Sigmoid colon (tissue), 6 donors: ENCODE measurements at regions not wholly inside any gene's neighbourhood (a gene's known extent, or its start where the extent isn't known, plus 50 kb on each side); places are given as distances from the start of the nearest gene placed in this dataset.

Experiments
- DNase-seq: peaks from one replicate; pipeline ENCODE4 v3.0.0-alpha.2; 2019
- H3K27ac ChIP-seq, 4 donors: fragments of 200-600 bp; sonication (generic); one replicate each; pipeline ENCODE4 v1.5.1; 2016 to 2019; ENCODE audit warnings: mild to moderate bottlenecking in 1 of 4
- H3K27me3 ChIP-seq, 3 donors: fragments of 200-600 bp; sonication (generic); one replicate each; pipeline ENCODE4 v1.5.1; 2019; ENCODE audit warnings: mild to moderate bottlenecking in 1 of 3
- H3K36me3 ChIP-seq, 4 donors: fragments of 200-600 bp; sonication (generic); one replicate each; pipeline ENCODE4 v1.5.1; 2016 to 2019
- H3K4me1 ChIP-seq, 4 donors: fragments of 200-600 bp; sonication (generic); one replicate each; pipeline ENCODE4 v1.5.1; 2017 to 2019
- H3K4me3 ChIP-seq, 4 donors: fragments of 200-600 bp; sonication (generic); one replicate each; pipeline ENCODE4 v1.5.1; 2017 to 2019; ENCODE audit warnings: mild to moderate bottlenecking in 2 of 4, moderate library complexity in 1 of 4
- H3K9me3 ChIP-seq, 4 donors: fragments of 200-600 bp in 3 of 4; sonication (generic) in 3 of 4; one replicate each; pipeline versions ENCODE4 v1.5.1 to v1.6.1; 2013 to 2019
- EP300 ChIP-seq, 4 donors: sonication (generic); formaldehyde crosslinking; IDR thresholded peaks; one replicate each; pipeline ENCODE4 v1.6.1; 2017; ENCODE audit warnings: antibody characterized with exemption in 4 of 4
- POLR2A ChIP-seq, 2 donors: fragments of 450-650 bp; IDR thresholded peaks; one replicate each; pipeline ENCODE4 v1.6.1; 2016; ENCODE audit warnings: antibody characterized with exemption in 2 of 2, mild to moderate bottlenecking in 2 of 2, moderate library complexity in 2 of 2
- POLR2AphosphoS5 ChIP-seq, 4 donors: sonication (generic); formaldehyde crosslinking; IDR thresholded peaks; one replicate each; pipeline ENCODE4 v1.6.1; 2017; ENCODE audit warnings: antibody characterized with exemption in 4 of 4
- WGBS, 2 donors: extraction: QIAGEN DNeasy Blood & Tissue Kit; methylation state at CpG; one replicate each; pipeline ENCODE4 v1.1.7; 2013; 5-methylcytosine and 5-hydroxymethylcytosine counted together
- intact Hi-C: fragments of 100-400 bp; cut with DNase I; formaldehyde crosslinking; loops from one replicate; pipeline ENCODE4 v1.15.1; 2023
- TF ChIP-seq, protein P1 (sequence below), 4 experiments: fragments of 450-650 bp in 3 of 4; fragments of 200-600 bp in 1 of 4; IDR thresholded peaks; one replicate each; pipeline ENCODE4 v1.5.1; 2016 to 2019; ENCODE audit warnings: antibody characterized with exemption in 4 of 4, mild to moderate bottlenecking in 3 of 4, moderate library complexity in 2 of 4
- donor health status: healthy with polysubstance abuse.
- donor health status: healthy.

DNA sequence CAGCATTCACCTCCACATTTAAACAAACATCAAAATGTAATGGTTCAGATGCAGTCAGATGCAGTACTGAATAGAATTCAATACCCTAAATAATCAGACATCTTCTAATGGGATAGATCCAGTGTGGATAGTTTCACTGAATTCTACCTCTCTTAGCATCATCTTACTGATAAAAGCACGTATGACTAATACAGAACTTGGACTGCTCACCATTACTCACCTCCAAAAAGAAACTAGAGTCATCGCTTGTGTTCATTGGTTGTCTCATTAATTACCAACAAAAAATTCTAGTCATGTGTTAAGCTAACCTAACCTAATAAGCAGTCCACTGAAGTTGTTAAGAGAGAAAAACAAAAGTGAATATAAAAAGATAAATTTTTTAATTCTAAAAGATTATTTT is 165.9 kb upstream of the IRAK1BP1 start:
- DNase-seq, result no peak
- H3K27ac ChIP-seq, result no peak overlapping the region
- H3K36me3 ChIP-seq, result no peaks in the 10 kb centered on the region
- intact Hi-C loops, result no loop called here
- no peaks in the 10 kb centered on the region for H3K9me3 ChIP-seq
- H3K27me3 ChIP-seq, result no peaks in the 10 kb centered on the region
- H3K4me1 ChIP-seq, result no peaks in the 10 kb centered on the region
- TF ChIP-seq POLR2AphosphoS5 (IDR thresholded peaks at IDR 0.05) (no peak), POLR2A (IDR thresholded peaks at IDR 0.05) (no peak), EP300 (IDR thresholded peaks at IDR 0.05) (no peak)
- TF ChIP-seq, protein P1, sequence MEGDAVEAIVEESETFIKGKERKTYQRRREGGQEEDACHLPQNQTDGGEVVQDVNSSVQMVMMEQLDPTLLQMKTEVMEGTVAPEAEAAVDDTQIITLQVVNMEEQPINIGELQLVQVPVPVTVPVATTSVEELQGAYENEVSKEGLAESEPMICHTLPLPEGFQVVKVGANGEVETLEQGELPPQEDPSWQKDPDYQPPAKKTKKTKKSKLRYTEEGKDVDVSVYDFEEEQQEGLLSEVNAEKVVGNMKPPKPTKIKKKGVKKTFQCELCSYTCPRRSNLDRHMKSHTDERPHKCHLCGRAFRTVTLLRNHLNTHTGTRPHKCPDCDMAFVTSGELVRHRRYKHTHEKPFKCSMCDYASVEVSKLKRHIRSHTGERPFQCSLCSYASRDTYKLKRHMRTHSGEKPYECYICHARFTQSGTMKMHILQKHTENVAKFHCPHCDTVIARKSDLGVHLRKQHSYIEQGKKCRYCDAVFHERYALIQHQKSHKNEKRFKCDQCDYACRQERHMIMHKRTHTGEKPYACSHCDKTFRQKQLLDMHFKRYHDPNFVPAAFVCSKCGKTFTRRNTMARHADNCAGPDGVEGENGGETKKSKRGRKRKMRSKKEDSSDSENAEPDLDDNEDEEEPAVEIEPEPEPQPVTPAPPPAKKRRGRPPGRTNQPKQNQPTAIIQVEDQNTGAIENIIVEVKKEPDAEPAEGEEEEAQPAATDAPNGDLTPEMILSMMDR (IDR thresholded peaks at IDR 0.05), result no peak
- WGBS, 2 donors, result 86 to 87% methylated on average over 2 of the region's 2 CpGs
- no peak overlapping the region for H3K4me3 ChIP-seq

DNA sequence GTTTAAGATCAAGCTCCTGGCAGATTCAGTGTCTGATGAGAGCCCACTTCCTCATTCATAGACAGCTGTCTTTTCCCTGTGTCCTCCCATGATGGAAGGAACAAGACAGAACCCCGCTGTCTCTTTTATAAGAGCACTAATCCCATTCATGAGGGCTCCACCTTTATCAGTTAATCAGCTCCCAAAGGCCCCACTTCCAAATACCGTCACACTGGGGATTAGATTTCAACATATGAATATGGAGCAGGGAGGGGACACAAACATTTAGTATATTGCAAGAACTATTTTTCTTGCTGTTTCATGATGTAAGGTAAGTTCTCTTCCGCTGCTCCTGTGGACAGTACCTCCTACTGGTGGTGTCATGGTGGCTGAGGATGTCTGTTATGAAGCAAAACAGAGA is 158.3 kb upstream of the IRAK1BP1 start:
- no peaks in the 10 kb centered on the region for H3K27me3 ChIP-seq
- no peaks in the 10 kb centered on the region for H3K9me3 ChIP-seq
- intact Hi-C loops, result no loop called here
- no peak overlapping the region for H3K27ac ChIP-seq
- H3K4me3 ChIP-seq, result no peak overlapping the region
- no peak for DNase-seq
- TF ChIP-seq, protein P1 (IDR thresholded peaks at IDR 0.05), result no peak
- no peak for TF ChIP-seq EP300 (IDR thresholded peaks at IDR 0.05)
- H3K4me1 ChIP-seq, result no peaks in the 10 kb centered on the region
- H3K36me3 ChIP-seq, result no peaks in the 10 kb centered on the region
- WGBS, 2 donors, result 89 to 94% methylated on average over 3 of the region's 3 CpGs

DNA sequence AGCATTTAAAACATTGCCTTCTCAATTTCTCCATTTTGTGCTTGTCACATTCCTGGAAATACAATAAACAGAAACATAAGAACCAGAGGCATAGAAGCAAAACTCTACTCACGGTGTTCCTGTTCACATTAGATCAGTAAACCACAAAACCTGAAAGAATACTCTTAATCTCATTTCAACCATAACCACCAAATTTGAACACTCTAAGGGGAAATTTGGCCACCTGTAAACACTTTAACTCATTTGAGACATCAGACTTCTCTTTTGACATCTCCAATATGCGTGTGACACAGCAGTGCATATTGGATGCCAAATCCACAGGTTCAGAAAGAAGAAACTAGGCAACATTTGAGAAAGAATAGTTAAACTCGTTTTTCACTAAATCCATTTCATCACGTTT is 153.8 kb upstream of the IRAK1BP1 start:
- no peak overlapping the region for H3K4me3 ChIP-seq
- no peak for TF ChIP-seq POLR2AphosphoS5 (IDR thresholded peaks at IDR 0.05)
- TF ChIP-seq, protein P1 (IDR thresholded peaks at IDR 0.05), result no peak
- TF ChIP-seq POLR2A (IDR thresholded peaks at IDR 0.05), result no peak
- TF ChIP-seq EP300 (IDR thresholded peaks at IDR 0.05), result no peak
- no peaks in the 10 kb centered on the region for H3K36me3 ChIP-seq
- no peaks in the 10 kb centered on the region for H3K4me1 ChIP-seq
- H3K27me3 ChIP-seq, result no peaks in the 10 kb centered on the region
- no peak for DNase-seq
- H3K9me3 ChIP-seq, result no peaks in the 10 kb centered on the region
- intact Hi-C loops, result no loop called here
- WGBS, 2 donors, result 78 to 89% methylated on average over 4 of the region's 4 CpGs
- H3K27ac ChIP-seq, result no peak overlapping the region

DNA sequence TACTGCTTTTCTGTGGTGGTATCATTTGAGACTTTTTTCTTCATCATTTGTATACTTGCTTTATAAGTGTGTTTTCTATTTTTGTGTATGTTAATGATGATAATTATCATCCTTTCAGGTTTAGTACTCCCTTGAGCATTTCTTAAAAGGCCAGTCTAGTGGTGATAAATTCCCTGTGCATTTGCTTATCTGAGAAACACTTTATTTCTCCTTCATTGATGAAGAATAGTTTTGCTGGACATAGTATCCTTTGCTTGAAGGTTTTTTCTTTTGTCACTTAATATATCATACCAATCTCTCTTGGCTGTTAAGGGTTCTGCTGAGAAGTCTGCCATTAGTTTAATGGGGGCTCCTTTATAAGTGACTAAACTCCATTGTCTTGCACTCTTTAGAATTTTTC is 123.2 kb upstream of the IRAK1BP1 start:
- TF ChIP-seq, protein P1 (IDR thresholded peaks at IDR 0.05), result no peak
- no peak for TF ChIP-seq POLR2A (IDR thresholded peaks at IDR 0.05)
- TF ChIP-seq POLR2AphosphoS5 (IDR thresholded peaks at IDR 0.05), result no peak
- no peak for TF ChIP-seq EP300 (IDR thresholded peaks at IDR 0.05)
- intact Hi-C loops, result no loop called here
- Histone ChIP-seq H3K4me3 (no peak overlapping the region), H3K4me1 (no peaks in the 10 kb centered on the region), H3K27ac (no peak overlapping the region), H3K27me3 (no peaks in the 10 kb centered on the region), H3K9me3 (peaks cover 0 to 3% (median 2%) of the 10 kb centered on the region in 4 donors), H3K36me3 (no peaks in the 10 kb centered on the region)
- no peak for DNase-seq

DNA sequence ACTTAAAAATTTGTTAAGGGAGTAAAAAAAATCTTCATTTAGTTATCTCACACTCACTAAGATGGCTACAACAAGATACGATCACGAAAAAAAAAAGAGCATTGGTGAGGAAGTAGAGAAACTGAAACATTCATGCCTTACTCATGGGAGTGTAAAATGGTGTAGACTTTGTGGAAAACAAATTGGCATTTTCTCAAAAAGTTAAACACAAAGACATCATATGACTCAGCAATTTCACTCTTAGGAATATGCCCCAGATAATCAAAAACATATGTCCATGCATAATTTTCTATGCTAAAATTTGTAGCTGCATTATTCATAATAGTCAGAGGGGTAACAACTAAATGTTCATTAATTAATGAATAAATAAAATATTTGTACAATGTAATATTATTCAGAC is 120.9 kb upstream of the IRAK1BP1 start:
- TF ChIP-seq POLR2AphosphoS5 (IDR thresholded peaks at IDR 0.05), result no peak
- TF ChIP-seq POLR2A (IDR thresholded peaks at IDR 0.05), result no peak
- TF ChIP-seq, protein P1 (IDR thresholded peaks at IDR 0.05), result no peak
- no peak for TF ChIP-seq EP300 (IDR thresholded peaks at IDR 0.05)
- intact Hi-C loops, result no loop called here

More for the DNA sequence above, 120.9 kb upstream of the IRAK1BP1 start:
- no peaks in the 10 kb centered on the region for H3K4me1 ChIP-seq
- WGBS, 2 donors, result 90 to 96% methylated on average over 2 of the region's 2 CpGs
- no peaks in the 10 kb centered on the region for H3K27me3 ChIP-seq
- H3K4me3 ChIP-seq, result no peak overlapping the region
- no peak overlapping the region for H3K27ac ChIP-seq
- DNase-seq, result no peak
- no peaks in the 10 kb centered on the region for H3K36me3 ChIP-seq
- H3K9me3 ChIP-seq, result peaks cover 0 to 3% (median under 1%) of the 10 kb centered on the region in 4 donors
